ENCODE measurements at regions not wholly inside any gene's neighbourhood (a gene's known extent, or its start where the extent isn't known, plus 50 kb on each side); places are given as distances from the start of the nearest gene placed in this dataset.

DNA sequence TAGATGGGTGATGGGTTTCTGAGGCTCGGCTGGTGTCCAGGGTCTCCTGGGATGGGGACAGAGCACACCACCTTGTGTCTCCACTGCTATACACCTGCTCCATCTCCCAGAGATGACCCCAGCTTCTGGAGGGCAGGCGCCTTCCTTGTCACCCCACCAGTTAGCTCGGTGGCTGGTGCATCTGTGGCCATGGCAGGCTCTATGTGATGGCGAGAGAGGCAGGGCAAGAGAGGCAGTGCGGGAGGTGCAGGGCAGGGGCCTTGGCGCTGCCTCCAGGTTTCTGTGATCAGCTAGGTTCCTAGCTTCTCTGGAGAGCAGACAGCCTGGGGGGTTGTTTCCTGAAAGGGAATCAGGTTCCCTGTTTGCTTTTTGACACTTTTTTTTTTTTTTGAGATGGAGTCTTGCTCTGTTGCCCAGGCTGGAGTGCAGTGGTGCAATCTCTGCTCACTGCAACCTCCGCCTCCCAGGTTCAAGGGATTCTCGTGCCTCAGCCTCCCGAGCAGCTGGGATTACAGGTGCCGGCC is 69.0 kb upstream of the ZNF536 start:
- TF ChIP-seq, protein P1, sequence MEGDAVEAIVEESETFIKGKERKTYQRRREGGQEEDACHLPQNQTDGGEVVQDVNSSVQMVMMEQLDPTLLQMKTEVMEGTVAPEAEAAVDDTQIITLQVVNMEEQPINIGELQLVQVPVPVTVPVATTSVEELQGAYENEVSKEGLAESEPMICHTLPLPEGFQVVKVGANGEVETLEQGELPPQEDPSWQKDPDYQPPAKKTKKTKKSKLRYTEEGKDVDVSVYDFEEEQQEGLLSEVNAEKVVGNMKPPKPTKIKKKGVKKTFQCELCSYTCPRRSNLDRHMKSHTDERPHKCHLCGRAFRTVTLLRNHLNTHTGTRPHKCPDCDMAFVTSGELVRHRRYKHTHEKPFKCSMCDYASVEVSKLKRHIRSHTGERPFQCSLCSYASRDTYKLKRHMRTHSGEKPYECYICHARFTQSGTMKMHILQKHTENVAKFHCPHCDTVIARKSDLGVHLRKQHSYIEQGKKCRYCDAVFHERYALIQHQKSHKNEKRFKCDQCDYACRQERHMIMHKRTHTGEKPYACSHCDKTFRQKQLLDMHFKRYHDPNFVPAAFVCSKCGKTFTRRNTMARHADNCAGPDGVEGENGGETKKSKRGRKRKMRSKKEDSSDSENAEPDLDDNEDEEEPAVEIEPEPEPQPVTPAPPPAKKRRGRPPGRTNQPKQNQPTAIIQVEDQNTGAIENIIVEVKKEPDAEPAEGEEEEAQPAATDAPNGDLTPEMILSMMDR (IDR thresholded peaks at IDR 0.05): no peak
- peaks cover 60% of the 10 kb centered on the region for H3K4me1 Mint-ChIP-seq
- H3K4me3 Mint-ChIP-seq: no peak overlapping the region
- DNase-seq: no peak
- H3K27ac Mint-ChIP-seq: no peak overlapping the region
- H3K27me3 Mint-ChIP-seq (ENCODE audit: low read depth, poor library complexity): peaks cover 24% of the 10 kb centered on the region
- no peaks in the 10 kb centered on the region for H3K36me3 Mint-ChIP-seq (ENCODE audit: low read depth)
- no peaks in the 10 kb centered on the region for H3K9me3 Mint-ChIP-seq

DNA sequence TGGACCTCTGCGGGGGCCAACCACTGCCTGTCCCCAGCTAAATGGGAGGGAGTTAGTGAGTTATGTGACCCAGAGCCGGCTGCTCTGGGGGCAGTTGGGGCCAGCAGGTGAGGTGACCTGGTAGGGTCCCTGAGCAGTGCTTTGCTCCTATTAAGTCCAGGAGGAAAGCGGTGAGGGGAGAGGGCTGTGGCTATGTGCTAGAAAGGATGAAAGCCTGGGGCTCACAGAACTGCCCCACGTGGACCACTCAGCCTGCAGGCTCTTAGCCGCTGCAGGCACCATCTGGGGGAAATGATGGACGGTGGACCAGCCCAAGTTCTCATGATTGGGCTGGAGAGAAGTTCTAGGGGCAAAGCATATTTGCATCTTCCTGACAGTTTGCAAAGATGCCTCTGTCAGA is 67.6 kb upstream of the ZNF536 start:
- Mint-ChIP-seq H3K36me3 (ENCODE audit: low read depth) (no peaks in the 10 kb centered on the region), H3K4me3 (no peak overlapping the region), H3K4me1 (peaks cover 60% of the 10 kb centered on the region), H3K27ac (no peak overlapping the region), H3K9me3 (no peaks in the 10 kb centered on the region), H3K27me3 (ENCODE audit: low read depth, poor library complexity) (peaks cover 31% of the 10 kb centered on the region)
- DNase-seq: no peak
- TF ChIP-seq, protein P1 (IDR thresholded peaks at IDR 0.05): no peak

DNA sequence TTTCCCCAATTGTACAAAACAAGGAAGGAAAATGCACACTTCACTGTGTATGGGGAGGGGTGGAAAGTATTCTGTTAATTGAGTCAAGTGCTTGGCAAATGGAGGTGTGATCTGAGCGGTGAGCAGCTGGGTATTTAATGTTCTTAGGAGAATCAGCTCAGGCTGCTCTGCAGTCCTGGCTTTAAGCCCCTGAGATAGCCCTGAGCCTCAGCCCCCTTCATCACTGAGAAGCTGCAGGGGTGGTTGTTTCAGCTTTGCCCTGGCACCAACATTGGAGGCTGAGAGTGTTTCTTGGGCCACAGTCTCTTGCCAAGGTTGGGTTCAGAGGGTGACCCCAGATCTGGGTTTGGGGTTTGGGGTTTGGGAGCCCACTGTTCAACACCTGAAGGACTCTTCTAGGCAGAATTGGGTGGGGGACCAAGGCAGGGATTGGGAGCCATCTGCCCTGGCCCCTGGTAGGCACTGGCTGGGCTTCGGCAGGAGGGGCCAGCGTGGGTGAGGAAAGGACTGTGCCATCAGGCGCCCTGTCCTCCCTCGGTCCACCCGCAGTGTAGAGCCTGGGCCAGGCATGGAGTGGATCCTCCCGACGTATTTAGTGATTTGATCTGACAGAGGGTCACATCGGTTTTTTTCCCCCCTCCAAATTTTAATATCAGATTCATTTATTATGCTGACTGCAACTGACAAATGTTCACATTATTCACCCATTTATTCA is 66.7 kb upstream of the ZNF536 start:
- no peak overlapping the region for H3K27ac Mint-ChIP-seq
- H3K27me3 Mint-ChIP-seq (ENCODE audit: low read depth, poor library complexity): peaks cover 31% of the 10 kb centered on the region
- H3K4me1 Mint-ChIP-seq: peaks cover 65% of the 10 kb centered on the region
- H3K9me3 Mint-ChIP-seq: no peaks in the 10 kb centered on the region
- TF ChIP-seq, protein P1 (IDR thresholded peaks at IDR 0.05): no peak
- DNase-seq: no peak
- H3K36me3 Mint-ChIP-seq (ENCODE audit: low read depth): no peaks in the 10 kb centered on the region
- H3K4me3 Mint-ChIP-seq: no peak overlapping the region

DNA sequence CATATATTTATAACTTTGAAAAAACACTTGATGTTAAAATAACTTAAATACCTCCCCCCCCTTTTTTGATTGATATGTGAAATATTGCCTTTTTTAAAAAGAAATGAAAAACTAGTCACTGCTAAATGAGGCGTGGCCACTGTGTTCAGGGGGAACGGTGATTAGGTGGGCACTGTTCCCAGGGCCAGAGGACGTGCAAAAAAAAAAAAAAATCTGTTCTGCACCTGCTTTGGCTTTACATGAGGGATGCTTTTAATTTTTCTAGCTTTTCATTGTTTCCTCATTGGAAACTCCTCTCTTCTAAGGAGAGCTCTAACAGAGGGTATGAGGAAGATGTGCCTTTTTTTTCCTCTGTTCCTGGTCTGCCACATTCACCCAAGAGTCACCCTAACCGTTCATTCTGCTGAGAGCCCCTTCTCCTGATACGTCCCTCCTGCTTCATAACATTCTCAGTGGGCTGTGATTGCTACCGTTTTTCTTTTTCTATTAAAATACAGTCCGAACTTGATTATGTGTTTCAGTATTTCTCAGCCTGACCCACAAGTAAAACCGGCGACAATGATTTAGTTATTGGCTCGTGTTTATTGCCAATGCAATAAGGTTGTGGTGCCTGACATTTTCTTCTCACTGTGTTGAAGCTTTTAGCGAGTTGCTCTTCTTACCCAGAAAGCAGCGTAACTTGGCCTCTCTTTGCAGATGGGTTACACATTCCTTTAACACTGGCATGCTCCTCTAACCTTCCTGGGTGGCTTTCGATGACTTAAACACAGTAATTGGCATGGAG is 64.8 kb upstream of the ZNF536 start:
- Mint-ChIP-seq H3K27ac (no peak overlapping the region), H3K4me3 (no peak overlapping the region), H3K36me3 (ENCODE audit: low read depth) (no peaks in the 10 kb centered on the region), H3K4me1 (peaks cover 49% of the 10 kb centered on the region), H3K27me3 (ENCODE audit: low read depth, poor library complexity) (peaks cover 27% of the 10 kb centered on the region), H3K9me3 (no peaks in the 10 kb centered on the region)
- TF ChIP-seq, protein P1 (IDR thresholded peaks at IDR 0.05): no peak
- no peak for DNase-seq

DNA sequence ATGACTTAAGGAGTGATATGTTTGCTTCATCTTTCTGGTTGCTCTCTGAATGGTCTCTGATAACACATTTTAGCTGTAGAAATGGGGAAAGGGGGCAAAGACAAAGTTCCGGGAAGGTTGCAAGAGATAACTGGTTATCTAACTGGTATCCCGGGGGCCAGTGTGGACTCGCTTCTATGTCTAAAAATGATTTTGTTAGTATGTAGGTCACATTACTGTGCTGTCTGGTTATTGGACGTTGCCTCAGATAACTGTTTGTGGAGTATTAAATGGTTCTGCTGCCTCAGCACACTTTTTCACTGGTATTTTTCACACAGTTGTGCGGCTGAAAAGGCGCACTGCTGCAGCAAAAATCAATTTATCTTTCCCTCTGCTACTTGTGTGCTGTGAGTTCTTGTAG is 63.0 kb upstream of the ZNF536 start:
- no peak overlapping the region for H3K4me3 Mint-ChIP-seq
- no peaks in the 10 kb centered on the region for H3K36me3 Mint-ChIP-seq (ENCODE audit: low read depth)
- H3K9me3 Mint-ChIP-seq: no peaks in the 10 kb centered on the region
- peaks cover 37% of the 10 kb centered on the region for H3K4me1 Mint-ChIP-seq
- TF ChIP-seq, protein P1 (IDR thresholded peaks at IDR 0.05): no peak
- H3K27me3 Mint-ChIP-seq (ENCODE audit: low read depth, poor library complexity): peaks cover 26% of the 10 kb centered on the region
- no peak overlapping the region for H3K27ac Mint-ChIP-seq
- no peak for DNase-seq
